Activated CD8-positive, alpha-beta T cell treated with anti-CD3 and anti-CD28 coated beads for 36 hours (primary cell): ENCODE measurements at regions not wholly inside any gene's neighbourhood (a gene's known extent, or its start where the extent isn't known, plus 50 kb on each side); places are given as distances from the start of the nearest gene placed in this dataset.

Source experiments
- ATAC-seq: fragments of 200-7000 bp; cut with Tn5 transposase; one replicate; pipeline ENCODE4 v1.10.0; 2021; ENCODE audit warnings: mild to moderate bottlenecking, moderate library complexity
- CTCF ChIA-PET: fragments of 350-600 bp; sonication (Branson Sonifier 250); formaldehyde crosslinking; loops from one replicate; lab custom pipeline; 2021; ENCODE audit warnings: antibody characterized with exemption; lab: Charles Lee
- POLR2A ChIA-PET: fragments of 350-600 bp; sonication (Branson Sonifier 250); formaldehyde crosslinking; loops from one replicate; lab custom pipeline; 2021; ENCODE audit warnings: antibody characterized with exemption; lab: Charles Lee
- DNase-seq: peaks from one replicate; pipeline ENCODE4 v3.0.0-alpha.2; 2020
- H3K27ac Mint-ChIP-seq: one replicate; pipeline ENCODE4 v1.8.0; 2021; ENCODE audit warnings: mild to moderate bottlenecking, mixed read lengths
- H3K27me3 Mint-ChIP-seq: one replicate; pipeline ENCODE4 v1.8.0; 2021; ENCODE audit warnings: mixed read lengths
- H3K36me3 Mint-ChIP-seq: one replicate; pipeline ENCODE4 v1.8.0; 2021; ENCODE audit warnings: low read depth, mixed read lengths
- H3K4me1 Mint-ChIP-seq: one replicate; pipeline ENCODE4 v1.8.0; 2021; ENCODE audit warnings: low read depth, mixed read lengths
- H3K4me3 Mint-ChIP-seq: one replicate; pipeline ENCODE4 v1.8.0; 2021; ENCODE audit warnings: mild to moderate bottlenecking, moderate library complexity, mixed read lengths
- H3K9me3 Mint-ChIP-seq: one replicate; pipeline ENCODE4 v1.8.0; 2021; ENCODE audit warnings: mixed read lengths
- intact Hi-C: fragments of 100-400 bp; cut with micrococcal nuclease; formaldehyde crosslinking; loops from one replicate; pipeline ENCODE4 v1.10.0; 2022
- TF ChIP-seq, protein P1 (sequence below): fragments of 200-600 bp; IDR thresholded peaks from one replicate; pipeline ENCODE4 v1.8.0; 2022; ENCODE audit warnings: antibody characterized with exemption, mild to moderate bottlenecking

DNA sequence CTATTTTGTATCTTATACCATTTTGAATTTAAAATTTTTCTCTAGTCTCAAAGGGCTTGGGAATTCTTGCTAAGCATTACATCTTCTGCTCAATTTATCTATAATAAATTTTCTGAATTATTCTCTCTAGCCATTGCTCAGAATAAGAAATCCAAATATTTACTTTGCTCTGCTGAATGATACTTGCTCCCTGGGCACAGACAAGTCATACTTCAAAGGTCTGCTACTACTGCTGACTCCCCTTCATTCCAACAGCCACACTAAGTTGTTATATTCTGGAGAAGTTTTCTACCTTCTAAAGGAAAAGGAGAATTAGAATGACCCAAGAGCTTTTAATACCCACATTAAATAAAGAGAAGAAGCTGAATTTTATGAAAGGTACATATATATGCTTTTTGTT lies 460.3 kb upstream of the ZNF717 start:
- CTCF ChIA-PET = no interaction called here
- Mint-ChIP-seq H3K27me3 (no peaks in the 10 kb centered on the region), H3K4me3 (no peak overlapping the region), H3K9me3 (peaks cover 12% of the 10 kb centered on the region), H3K36me3 (no peaks in the 10 kb centered on the region), H3K27ac (no peak overlapping the region), H3K4me1 (no peaks in the 10 kb centered on the region)
- ATAC-seq (no peak), DNase-seq (no peak)
- intact Hi-C loops = no loop called here
- TF ChIP-seq, protein P1, sequence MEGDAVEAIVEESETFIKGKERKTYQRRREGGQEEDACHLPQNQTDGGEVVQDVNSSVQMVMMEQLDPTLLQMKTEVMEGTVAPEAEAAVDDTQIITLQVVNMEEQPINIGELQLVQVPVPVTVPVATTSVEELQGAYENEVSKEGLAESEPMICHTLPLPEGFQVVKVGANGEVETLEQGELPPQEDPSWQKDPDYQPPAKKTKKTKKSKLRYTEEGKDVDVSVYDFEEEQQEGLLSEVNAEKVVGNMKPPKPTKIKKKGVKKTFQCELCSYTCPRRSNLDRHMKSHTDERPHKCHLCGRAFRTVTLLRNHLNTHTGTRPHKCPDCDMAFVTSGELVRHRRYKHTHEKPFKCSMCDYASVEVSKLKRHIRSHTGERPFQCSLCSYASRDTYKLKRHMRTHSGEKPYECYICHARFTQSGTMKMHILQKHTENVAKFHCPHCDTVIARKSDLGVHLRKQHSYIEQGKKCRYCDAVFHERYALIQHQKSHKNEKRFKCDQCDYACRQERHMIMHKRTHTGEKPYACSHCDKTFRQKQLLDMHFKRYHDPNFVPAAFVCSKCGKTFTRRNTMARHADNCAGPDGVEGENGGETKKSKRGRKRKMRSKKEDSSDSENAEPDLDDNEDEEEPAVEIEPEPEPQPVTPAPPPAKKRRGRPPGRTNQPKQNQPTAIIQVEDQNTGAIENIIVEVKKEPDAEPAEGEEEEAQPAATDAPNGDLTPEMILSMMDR = no peak
- POLR2A ChIA-PET = no interaction called here

GRCh38 chr3:76264496-76264895 lies 479.1 kb upstream of the ZNF717 start:
- no peak for ATAC-seq
- ChIA-PET POLR2A (no interaction called here), CTCF (no interaction called here)
- Mint-ChIP-seq H3K4me1 (no peaks in the 10 kb centered on the region), H3K36me3 (no peaks in the 10 kb centered on the region), H3K27ac (no peak overlapping the region), H3K9me3 (peaks cover 4% of the 10 kb centered on the region), H3K4me3 (no peak overlapping the region), H3K27me3 (no peaks in the 10 kb centered on the region)
- intact Hi-C loops = no loop called here
- no peak for DNase-seq
- TF ChIP-seq, protein P1 = no peak

- H3K4me3 Mint-ChIP-seq = no peak overlapping the region
- POLR2A ChIA-PET = no interaction called here
- H3K27ac Mint-ChIP-seq = no peak overlapping the region
- H3K4me1 Mint-ChIP-seq = no peaks in the 10 kb centered on the region
- DNase-seq = no peak
- ATAC-seq = no peak
- TF ChIP-seq, protein P1 = no peak
- H3K9me3 Mint-ChIP-seq = peaks cover 4% of the 10 kb centered on the region
- CTCF ChIA-PET = no interaction called here
- H3K27me3 Mint-ChIP-seq = no peaks in the 10 kb centered on the region
- H3K36me3 Mint-ChIP-seq = no peaks in the 10 kb centered on the region
- intact Hi-C loops = no loop called here
Measured at GRCh38 chr3:76264911-76265310, 479.6 kb upstream of the ZNF717 start.

GRCh38 chr3:76266511-76266910 lies 481.2 kb upstream of the ZNF717 start:
- ATAC-seq (no peak), DNase-seq (no peak)
- no peak overlapping the region for H3K27ac Mint-ChIP-seq
- ChIA-PET CTCF (no interaction called here), POLR2A (no interaction called here)
- no peaks in the 10 kb centered on the region for H3K4me1 Mint-ChIP-seq
- peaks cover 4% of the 10 kb centered on the region for H3K9me3 Mint-ChIP-seq
- no peak overlapping the region for H3K4me3 Mint-ChIP-seq
- intact Hi-C loops = no loop called here
- TF ChIP-seq, protein P1 = no peak
- no peaks in the 10 kb centered on the region for H3K36me3 Mint-ChIP-seq
- no peaks in the 10 kb centered on the region for H3K27me3 Mint-ChIP-seq

GRCh38 chr3:76267851-76268380 lies 482.6 kb upstream of the ZNF717 start:
- intact Hi-C loops = no loop called here
- ChIA-PET POLR2A (no interaction called here), CTCF (no interaction called here)
- TF ChIP-seq, protein P1 = no peak
- Mint-ChIP-seq H3K4me3 (no peak overlapping the region), H3K4me1 (no peaks in the 10 kb centered on the region), H3K9me3 (peaks cover 4% of the 10 kb centered on the region), H3K36me3 (no peaks in the 10 kb centered on the region), H3K27me3 (no peaks in the 10 kb centered on the region), H3K27ac (no peak overlapping the region)
- DNase-seq (no peak), ATAC-seq (no peak)
